Karpas-422 (cell line): ENCODE measurements at regions not wholly inside any gene's neighbourhood (a gene's known extent, or its start where the extent isn't known, plus 50 kb on each side); places are given as distances from the start of the nearest gene placed in this dataset. TPM values are rescaled to one million over a fixed set of nuclear protein-coding genes. Genes with fewer than 3 reads are reported as not detected.

Experiments
- small RNA-seq: library from RNA; depleted of rRNA; stranded (forward); fragments of <200 nt; gene quantifications from one replicate; pipeline ENCODE3, GENCODE V24; 2014

Small RNA genes in the stretch of these regions (small RNA-seq; reads per million reads assigned to genes)
- not detected for gene RNU1-146P
